SU-DHL-6 (cell line): ENCODE measurements at regions not wholly inside any gene's neighbourhood (a gene's known extent, or its start where the extent isn't known, plus 50 kb on each side); places are given as distances from the start of the nearest gene placed in this dataset.

ENCODE experiments used
- H2AFZ ChIP-seq: fragments of 200-600 bp; sonication (generic); 2 replicates; pipeline ENCODE4 v1.6.1; 2014; ENCODE audit warnings: low read depth, mild to moderate bottlenecking, moderate library complexity, mixed read lengths, antibody characterized with exemption, low read length; ENCODE audit not compliant: severe bottlenecking
- H3F3A ChIP-seq: fragments of 200-600 bp; shearing (Covaris generic); 2 replicates; pipeline ENCODE4 v1.6.0; 2016; ENCODE audit warnings: antibody characterized with exemption, mild to moderate bottlenecking; ENCODE audit not compliant: insufficient read depth
- H3K27ac ChIP-seq: fragments of 200-600 bp; sonication (generic); 2 replicates; pipeline ENCODE4 v1.5.1; 2016; ENCODE audit warnings: low read depth, mild to moderate bottlenecking, low read length, moderate library complexity, mixed read lengths
- H3K27me3 ChIP-seq: fragments of 200-600 bp; sonication (generic), shearing (Covaris generic); 2 replicates; pipeline ENCODE4 v1.6.0; 2014; ENCODE audit warnings: mild to moderate bottlenecking, low read length
- H3K36me3 ChIP-seq: fragments of 200-600 bp; sonication (generic); 2 replicates; pipeline ENCODE4 v1.6.1; 2014; ENCODE audit warnings: mild to moderate bottlenecking, low read length, mixed read lengths
- H3K4me2 ChIP-seq: fragments of 300-600, 200-600 bp; shearing (Covaris generic), sonication (generic); 2 replicates; pipeline ENCODE4 v1.6.0; 2014; ENCODE audit warnings: low read length, low read depth, mild to moderate bottlenecking; ENCODE audit not compliant: poor library complexity, severe bottlenecking
- H3K4me3 ChIP-seq: fragments of 200-600 bp; sonication (generic); 2 replicates; pipeline ENCODE4 v1.5.1; 2014; ENCODE audit warnings: antibody characterized with exemption, low read length, mild to moderate bottlenecking, mixed read lengths; ENCODE audit not compliant: insufficient read depth, poor library complexity, severe bottlenecking
- H3K79me2 ChIP-seq: fragments of 200-600 bp; sonication (generic); 2 replicates; pipeline ENCODE4 v1.6.1; 2014; ENCODE audit warnings: mild to moderate bottlenecking, low read length, moderate library complexity; ENCODE audit not compliant: insufficient read depth
- H3K9ac ChIP-seq: fragments of 200-600 bp; sonication (generic); 2 replicates; pipeline ENCODE4 v1.7.0; 2014; ENCODE audit warnings: mild to moderate bottlenecking, low read length
- H3K9me2 ChIP-seq: fragments of 200-600 bp; sonication (generic); replicated peaks from 2 replicates; pipeline ENCODE4 v1.6.1; 2014; ENCODE audit warnings: low read length; ENCODE audit not compliant: insufficient read depth
- H3K9me3 ChIP-seq: fragments of 200-600 bp; sonication (generic); 2 replicates; pipeline ENCODE4 v1.6.1; 2014; ENCODE audit warnings: low read length, mixed read lengths; ENCODE audit not compliant: insufficient read depth
- H4K20me1 ChIP-seq: fragments of 200-600 bp; sonication (generic); 2 replicates; pipeline ENCODE4 v1.6.1; 2014; ENCODE audit warnings: low read depth, mild to moderate bottlenecking, antibody characterized with exemption, low read length, moderate library complexity, mixed read lengths
- EZH2phosphoT487 ChIP-seq: fragments of 200-600 bp; sonication (generic), shearing (Covaris generic); conservative IDR thresholded peaks from 2 replicates; pipeline ENCODE4 v1.6.1; 2018; ENCODE audit warnings: mild to moderate bottlenecking, antibody characterized with exemption, low read length, moderate library complexity, mixed read lengths
- TF ChIP-seq, protein P1 (sequence below): fragments of 200-600 bp; sonication (generic); IDR thresholded peaks from one replicate; pipeline ENCODE4 v1.5.1; 2017; ENCODE audit warnings: antibody characterized with exemption, mild to moderate bottlenecking, low read length, moderate library complexity; ENCODE audit not compliant: insufficient read depth, poor library complexity, severe bottlenecking

DNA sequence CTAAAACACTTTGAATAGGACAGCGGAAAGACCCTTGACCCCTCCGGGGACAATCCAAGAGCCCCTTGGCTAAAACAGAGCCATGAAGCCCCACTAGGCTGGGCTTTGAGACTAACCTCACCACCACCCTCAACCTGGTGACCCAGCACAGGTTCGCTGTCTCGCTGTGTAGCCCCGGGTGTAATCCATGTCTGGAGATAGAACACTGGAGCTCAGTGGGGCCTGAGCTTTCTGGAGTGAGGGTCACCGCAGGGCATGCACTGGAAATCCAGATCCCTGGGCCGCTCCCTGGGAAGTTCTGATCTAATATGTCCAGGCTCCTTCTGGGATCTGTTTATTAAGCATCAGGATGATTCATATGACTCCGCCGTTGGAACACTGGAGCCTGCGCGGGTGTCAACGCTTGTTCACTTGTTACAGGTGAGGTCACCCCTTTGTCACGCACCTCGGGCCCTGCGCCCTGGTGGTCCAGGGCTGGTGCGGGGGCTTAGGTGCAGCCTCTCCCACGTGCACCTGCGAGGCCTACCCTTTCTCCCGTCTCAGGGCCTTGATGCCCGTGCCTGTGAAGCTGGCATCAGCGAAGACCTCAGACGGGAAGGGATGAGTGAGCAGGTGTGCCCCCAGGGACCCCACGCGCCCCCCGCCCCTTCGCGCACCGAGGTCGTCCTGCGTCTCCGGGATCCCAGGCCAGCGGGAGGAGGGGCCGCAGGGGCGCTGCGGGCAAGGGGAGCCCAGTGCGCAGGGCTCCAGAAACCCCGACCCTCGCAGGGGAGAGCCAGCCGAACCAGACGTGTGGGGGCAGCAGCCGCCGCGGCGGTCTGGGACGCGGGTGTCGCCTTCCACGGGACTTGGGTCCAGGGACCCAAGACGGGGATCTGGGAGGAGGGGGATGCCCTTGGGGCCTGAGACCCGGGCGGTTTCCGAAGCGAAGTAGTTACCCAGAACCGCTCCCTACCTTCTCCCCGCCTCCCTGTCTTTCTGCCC lies 224.1 kb upstream of the FOXF1 start:
- no peaks in the 10 kb centered on the region for H3K27me3 ChIP-seq
- no peaks in the 10 kb centered on the region for H3K79me2 ChIP-seq
- H2AFZ ChIP-seq: no peak overlapping the region
- no peak overlapping the region for H3K9ac ChIP-seq
- H3K9me3 ChIP-seq: no peaks in the 10 kb centered on the region
- no peaks in the 10 kb centered on the region for H3F3A ChIP-seq
- H3K27ac ChIP-seq: no peak overlapping the region
- H3K4me2 ChIP-seq: no peak overlapping the region
- no peaks in the 10 kb centered on the region for H4K20me1 ChIP-seq
- TF ChIP-seq EZH2phosphoT487: no peak
- TF ChIP-seq, protein P1, sequence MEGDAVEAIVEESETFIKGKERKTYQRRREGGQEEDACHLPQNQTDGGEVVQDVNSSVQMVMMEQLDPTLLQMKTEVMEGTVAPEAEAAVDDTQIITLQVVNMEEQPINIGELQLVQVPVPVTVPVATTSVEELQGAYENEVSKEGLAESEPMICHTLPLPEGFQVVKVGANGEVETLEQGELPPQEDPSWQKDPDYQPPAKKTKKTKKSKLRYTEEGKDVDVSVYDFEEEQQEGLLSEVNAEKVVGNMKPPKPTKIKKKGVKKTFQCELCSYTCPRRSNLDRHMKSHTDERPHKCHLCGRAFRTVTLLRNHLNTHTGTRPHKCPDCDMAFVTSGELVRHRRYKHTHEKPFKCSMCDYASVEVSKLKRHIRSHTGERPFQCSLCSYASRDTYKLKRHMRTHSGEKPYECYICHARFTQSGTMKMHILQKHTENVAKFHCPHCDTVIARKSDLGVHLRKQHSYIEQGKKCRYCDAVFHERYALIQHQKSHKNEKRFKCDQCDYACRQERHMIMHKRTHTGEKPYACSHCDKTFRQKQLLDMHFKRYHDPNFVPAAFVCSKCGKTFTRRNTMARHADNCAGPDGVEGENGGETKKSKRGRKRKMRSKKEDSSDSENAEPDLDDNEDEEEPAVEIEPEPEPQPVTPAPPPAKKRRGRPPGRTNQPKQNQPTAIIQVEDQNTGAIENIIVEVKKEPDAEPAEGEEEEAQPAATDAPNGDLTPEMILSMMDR: no peak
- H3K4me3 ChIP-seq: no peak overlapping the region
- no peaks in the 10 kb centered on the region for H3K9me2 ChIP-seq
- H3K36me3 ChIP-seq: no peaks in the 10 kb centered on the region

DNA sequence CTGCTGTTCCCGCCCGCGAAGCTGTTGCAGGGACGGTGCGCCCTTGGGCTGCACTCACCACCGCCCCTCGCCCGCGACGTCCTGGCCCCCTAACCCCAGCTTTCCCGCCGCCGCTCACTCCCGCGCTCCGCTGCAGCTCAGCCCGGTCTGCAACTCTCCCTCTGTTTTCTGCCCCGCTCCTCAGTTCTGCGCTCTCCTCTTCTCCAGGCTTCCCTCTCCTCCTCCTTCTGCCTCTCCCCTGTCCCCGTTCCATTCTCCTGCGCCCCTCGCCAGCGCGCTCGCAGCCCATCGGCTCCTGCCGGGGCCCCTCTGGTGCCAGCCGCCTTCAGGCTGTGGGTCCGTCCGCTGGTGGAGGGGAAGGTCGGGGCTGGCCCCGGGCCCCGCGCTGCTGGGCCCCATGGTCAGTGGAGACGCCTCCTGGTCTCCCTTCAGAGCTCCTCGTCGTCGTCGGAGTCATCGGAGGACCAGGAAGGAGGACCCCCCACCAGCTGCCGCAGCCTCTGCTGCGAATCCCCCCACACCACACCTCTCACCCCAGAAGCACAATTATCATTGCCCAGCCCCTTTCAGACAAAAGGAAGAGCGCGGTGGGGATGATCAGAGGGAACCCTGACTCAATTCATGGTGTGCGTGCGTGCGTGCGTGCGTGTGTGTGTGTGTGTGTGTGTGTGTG lies 223.2 kb upstream of the FOXF1 start:
- H3K9ac ChIP-seq: no peak overlapping the region
- no peaks in the 10 kb centered on the region for H3K27me3 ChIP-seq
- no peaks in the 10 kb centered on the region for H3K9me3 ChIP-seq
- H2AFZ ChIP-seq: no peak overlapping the region
- H3F3A ChIP-seq: no peaks in the 10 kb centered on the region
- H3K79me2 ChIP-seq: no peaks in the 10 kb centered on the region
- no peak overlapping the region for H3K4me2 ChIP-seq
- H3K4me3 ChIP-seq: no peak overlapping the region
- no peak for TF ChIP-seq EZH2phosphoT487
- TF ChIP-seq, protein P1: no peak
- H3K27ac ChIP-seq: no peak overlapping the region
- no peaks in the 10 kb centered on the region for H4K20me1 ChIP-seq
- H3K36me3 ChIP-seq: no peaks in the 10 kb centered on the region
- H3K9me2 ChIP-seq: no peaks in the 10 kb centered on the region

DNA sequence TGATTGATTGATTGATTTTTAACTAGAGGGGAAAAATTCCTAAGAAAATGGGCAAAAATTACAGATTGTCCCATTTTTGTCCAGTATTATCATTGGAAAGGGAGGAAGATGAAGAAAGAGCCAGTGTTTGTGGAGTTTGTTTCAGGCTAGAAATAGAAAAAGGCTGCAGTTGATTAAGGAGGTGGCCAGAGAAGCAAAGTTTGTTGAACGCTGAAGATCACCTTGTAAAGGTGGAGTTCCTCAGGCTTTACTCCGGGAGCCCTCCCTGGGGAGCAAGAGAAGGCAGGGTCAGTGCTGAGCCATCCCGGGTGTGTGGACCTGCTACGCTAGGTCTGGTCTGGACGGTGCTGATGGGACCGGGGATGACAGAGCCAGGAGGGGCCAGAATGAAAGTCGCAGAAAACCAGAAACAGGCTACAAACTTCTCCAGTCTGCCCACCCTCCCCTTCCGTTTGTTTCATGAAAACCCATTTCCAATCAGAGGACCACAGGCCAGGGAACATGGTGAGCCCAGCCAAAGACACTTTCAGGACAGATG lies 222.6 kb upstream of the FOXF1 start:
- Histone ChIP-seq H4K20me1 (no peaks in the 10 kb centered on the region), H3K4me3 (no peak overlapping the region), H3K36me3 (no peaks in the 10 kb centered on the region), H3K9me2 (no peaks in the 10 kb centered on the region), H3K79me2 (no peaks in the 10 kb centered on the region), H3K4me2 (no peak overlapping the region), H3K9me3 (no peaks in the 10 kb centered on the region), H3K9ac (no peak overlapping the region), H2AFZ (no peak overlapping the region), H3K27ac (no peak overlapping the region), H3F3A (no peaks in the 10 kb centered on the region), H3K27me3 (no peaks in the 10 kb centered on the region)
- TF ChIP-seq, protein P1: no peak
- TF ChIP-seq EZH2phosphoT487: no peak
